Coronary artery (tissue), 2 donors: ENCODE measurements at regions not wholly inside any gene's neighbourhood (a gene's known extent, or its start where the extent isn't known, plus 50 kb on each side); places are given as distances from the start of the nearest gene placed in this dataset.

Experiments used
- DNase-seq: peaks from one replicate; pipeline ENCODE4 v3.0.0-alpha.2; 2017; ENCODE audit warnings: low spot score
- H3K27ac ChIP-seq, 2 donors: fragments of 200-600 bp; sonication (generic); one replicate each; pipeline ENCODE4 v1.5.1; 2016 to 2019
- H3K4me3 ChIP-seq: fragments of 200-600 bp; sonication (generic); 2 replicates; pipeline ENCODE4 v1.5.1; 2016; ENCODE audit warnings: mild to moderate bottlenecking, moderate library complexity
- TF ChIP-seq, protein P1 (sequence below): fragments of 200-600 bp; sonication (generic); IDR thresholded peaks from one replicate; pipeline ENCODE4 v1.5.1; 2019; ENCODE audit warnings: antibody characterized with exemption

DNA sequence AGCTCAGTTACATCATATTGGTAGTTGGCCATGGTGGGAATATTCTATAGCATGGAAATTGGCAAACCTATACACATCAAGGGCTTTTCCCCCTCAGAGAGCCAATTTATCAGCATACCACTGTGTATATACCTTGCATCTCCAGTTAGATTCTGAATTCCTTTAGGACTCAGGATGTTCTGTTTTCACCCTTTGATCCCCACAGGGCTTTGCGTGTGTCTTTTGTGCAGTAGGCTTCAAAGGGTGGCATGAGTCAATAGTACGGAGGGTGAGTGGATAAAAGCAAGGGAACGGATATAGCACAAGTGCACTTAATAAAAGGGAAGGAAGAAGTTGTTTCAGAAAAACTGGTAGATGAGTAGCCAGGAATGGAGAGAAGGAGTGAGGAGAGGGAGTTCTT is 99.2 kb upstream of the RGMA start:
- Histone ChIP-seq H3K4me3 (no peak overlapping the region), H3K27ac (no peak overlapping the region)
- no peak for DNase-seq
- TF ChIP-seq, protein P1, sequence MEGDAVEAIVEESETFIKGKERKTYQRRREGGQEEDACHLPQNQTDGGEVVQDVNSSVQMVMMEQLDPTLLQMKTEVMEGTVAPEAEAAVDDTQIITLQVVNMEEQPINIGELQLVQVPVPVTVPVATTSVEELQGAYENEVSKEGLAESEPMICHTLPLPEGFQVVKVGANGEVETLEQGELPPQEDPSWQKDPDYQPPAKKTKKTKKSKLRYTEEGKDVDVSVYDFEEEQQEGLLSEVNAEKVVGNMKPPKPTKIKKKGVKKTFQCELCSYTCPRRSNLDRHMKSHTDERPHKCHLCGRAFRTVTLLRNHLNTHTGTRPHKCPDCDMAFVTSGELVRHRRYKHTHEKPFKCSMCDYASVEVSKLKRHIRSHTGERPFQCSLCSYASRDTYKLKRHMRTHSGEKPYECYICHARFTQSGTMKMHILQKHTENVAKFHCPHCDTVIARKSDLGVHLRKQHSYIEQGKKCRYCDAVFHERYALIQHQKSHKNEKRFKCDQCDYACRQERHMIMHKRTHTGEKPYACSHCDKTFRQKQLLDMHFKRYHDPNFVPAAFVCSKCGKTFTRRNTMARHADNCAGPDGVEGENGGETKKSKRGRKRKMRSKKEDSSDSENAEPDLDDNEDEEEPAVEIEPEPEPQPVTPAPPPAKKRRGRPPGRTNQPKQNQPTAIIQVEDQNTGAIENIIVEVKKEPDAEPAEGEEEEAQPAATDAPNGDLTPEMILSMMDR = no peak

DNA sequence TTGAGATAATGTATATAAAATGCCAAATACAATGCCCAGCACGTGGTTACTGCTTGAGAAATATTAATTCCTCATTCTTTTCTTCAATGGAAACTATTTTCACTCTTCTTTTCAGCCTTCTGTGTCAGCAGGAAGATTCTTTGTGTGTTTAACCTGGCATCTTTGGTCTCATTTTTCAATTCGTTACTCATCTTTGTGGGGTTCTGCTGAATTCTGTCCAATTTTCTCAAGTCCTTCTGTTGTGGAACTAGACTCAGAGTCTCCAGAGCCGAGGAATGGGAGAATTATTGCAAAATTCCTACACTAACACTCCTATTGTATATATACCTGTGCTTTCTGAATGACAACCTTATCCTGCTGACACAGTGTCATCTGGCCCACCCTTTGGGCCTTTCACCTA is 96.8 kb upstream of the RGMA start:
- no peak for DNase-seq
- no peak overlapping the region for H3K4me3 ChIP-seq
- H3K27ac ChIP-seq = no peak overlapping the region
- TF ChIP-seq, protein P1 = no peak

GRCh38 chr15:93182703-93183205 is 93.7 kb upstream of the RGMA start:
- H3K4me3 ChIP-seq = no peak overlapping the region
- no peak for DNase-seq
- TF ChIP-seq, protein P1 = no peak
- no peak overlapping the region for H3K27ac ChIP-seq

DNA sequence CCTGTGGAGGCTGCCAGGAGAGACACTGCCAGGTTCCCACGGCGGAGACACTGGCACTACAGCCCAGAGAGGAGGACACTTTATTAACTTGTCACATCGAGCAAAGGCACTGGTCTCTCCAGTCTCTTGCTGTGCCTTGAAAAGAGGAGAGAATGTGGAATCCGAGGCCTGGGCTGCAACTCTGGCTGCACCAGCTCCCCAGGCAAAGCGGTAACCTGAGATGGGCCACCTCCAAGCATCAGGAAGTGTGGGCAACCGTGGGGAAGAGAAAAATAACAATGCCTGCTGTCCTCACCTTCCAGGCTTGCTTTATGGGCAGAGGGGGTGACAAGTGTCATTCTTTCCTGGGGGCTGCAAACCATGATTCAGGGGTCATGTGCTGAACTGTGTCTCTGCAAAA is 91.6 kb upstream of the RGMA start:
- Histone ChIP-seq H3K4me3 (no peak overlapping the region), H3K27ac (no peak overlapping the region)
- TF ChIP-seq, protein P1 = no peak
- no peak for DNase-seq

DNA sequence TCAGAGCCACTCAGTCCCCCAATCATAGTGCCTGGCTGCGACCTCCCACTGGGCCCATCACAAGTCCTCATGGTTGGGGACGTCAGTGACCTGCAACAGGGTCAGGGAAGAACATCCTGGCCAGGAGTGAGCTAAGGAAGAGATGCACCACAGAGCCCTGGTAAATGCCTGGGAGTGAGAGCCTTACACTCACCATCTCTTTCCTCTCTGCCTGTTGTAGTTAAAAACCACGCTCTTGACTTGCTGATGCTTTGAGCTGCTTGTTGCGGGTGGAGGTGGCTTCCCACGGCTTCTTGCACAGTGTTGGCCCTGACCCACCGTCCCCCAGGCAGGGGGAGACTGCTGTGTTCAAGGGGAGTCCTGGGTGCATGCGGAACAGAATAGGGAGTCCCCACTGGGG is 91.1 kb upstream of the RGMA start:
- H3K4me3 ChIP-seq = no peak overlapping the region
- DNase-seq = no peak
- TF ChIP-seq, protein P1 = no peak
- H3K27ac ChIP-seq = no peak overlapping the region

- H3K27ac ChIP-seq = no peak overlapping the region
- TF ChIP-seq, protein P1 = no peak
- DNase-seq = no peak
- no peak overlapping the region for H3K4me3 ChIP-seq
Measured at GRCh38 chr15:93179700-93180102, 90.7 kb upstream of the RGMA start.

GRCh38 chr15:93179072-93179471 is 90.1 kb upstream of the RGMA start:
- no peak overlapping the region for H3K27ac ChIP-seq
- no peak overlapping the region for H3K4me3 ChIP-seq
- TF ChIP-seq, protein P1 = no peak
- no peak for DNase-seq
